ENCODE measurements at regions not wholly inside any gene's neighbourhood (a gene's known extent, or its start where the extent isn't known, plus 50 kb on each side); places are given as distances from the start of the nearest gene placed in this dataset.

DNA sequence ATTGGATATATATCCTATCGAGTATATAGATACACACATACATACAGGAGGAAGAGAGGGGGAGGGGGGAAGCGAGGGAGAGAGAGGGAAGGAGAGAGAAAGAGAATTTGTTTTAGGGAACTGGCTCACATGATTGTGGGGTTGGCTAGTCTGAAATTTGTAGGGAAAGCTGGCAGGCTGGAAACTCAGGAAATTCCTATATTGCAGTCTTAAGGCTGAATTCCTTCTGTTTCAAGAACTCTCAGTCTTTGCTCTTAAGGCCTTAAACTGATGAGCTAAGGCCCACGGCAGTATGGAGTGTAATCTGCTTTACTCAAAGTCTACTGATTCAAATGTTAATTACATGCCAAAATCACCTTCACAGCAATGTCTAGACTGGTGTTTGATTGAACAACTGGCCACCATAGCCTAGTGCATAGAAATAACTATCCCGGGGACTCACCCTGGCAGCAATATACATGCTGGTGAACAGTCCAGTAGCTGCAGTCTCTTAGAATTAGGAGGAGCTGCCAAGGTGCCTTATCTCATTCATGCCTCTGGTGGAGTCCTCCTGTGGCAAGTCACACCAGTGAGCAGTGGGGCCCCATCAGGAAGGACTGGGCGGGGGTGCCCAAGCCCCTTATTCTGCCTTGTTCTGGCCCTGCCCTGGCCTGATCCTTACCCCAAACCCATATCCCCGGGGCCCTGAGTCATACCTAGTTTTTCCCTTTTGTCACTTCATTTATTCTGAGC lies 59.7 kb upstream of the AMPD3 start:
- H3K79me2 ChIP-seq (ENCODE audit: control insufficient read depth, low read length) = no peaks in the 10 kb centered on the region
- no peak overlapping the region for H3K4me2 ChIP-seq (ENCODE audit: low read length)

GRCh38 chr11:10396771-10397170 lies 58.3 kb upstream of the AMPD3 start:
- Histone ChIP-seq H3K27me3 (ENCODE audit: control insufficient read depth, low read length) (peaks cover 17% of the 10 kb centered on the region), H3K36me3 (ENCODE audit: control insufficient read depth, low read length) (no peaks in the 10 kb centered on the region), H3K27ac (ENCODE audit: low read depth, low read length) (no peak overlapping the region), H3K4me1 (ENCODE audit: control insufficient read depth, low read length) (peaks cover 23% of the 10 kb centered on the region), H3F3A (ENCODE audit: control insufficient read depth, insufficient read depth) (no peaks in the 10 kb centered on the region), H3K4me2 (ENCODE audit: low read length) (no peak overlapping the region), H3K9me3 (ENCODE audit: control insufficient read depth, insufficient read depth, low read length) (no peaks in the 10 kb centered on the region), H4K20me1 (ENCODE audit: control insufficient read depth, insufficient read depth, low read depth, low read length) (no peaks in the 10 kb centered on the region), H3K79me2 (ENCODE audit: control insufficient read depth, low read length) (no peaks in the 10 kb centered on the region), H3K9me2 (replicated peaks; ENCODE audit: control insufficient read depth, low read length) (no peaks in the 10 kb centered on the region), H3K4me3 (ENCODE audit: low read length) (no peak overlapping the region)
- TF ChIP-seq, protein P1, sequence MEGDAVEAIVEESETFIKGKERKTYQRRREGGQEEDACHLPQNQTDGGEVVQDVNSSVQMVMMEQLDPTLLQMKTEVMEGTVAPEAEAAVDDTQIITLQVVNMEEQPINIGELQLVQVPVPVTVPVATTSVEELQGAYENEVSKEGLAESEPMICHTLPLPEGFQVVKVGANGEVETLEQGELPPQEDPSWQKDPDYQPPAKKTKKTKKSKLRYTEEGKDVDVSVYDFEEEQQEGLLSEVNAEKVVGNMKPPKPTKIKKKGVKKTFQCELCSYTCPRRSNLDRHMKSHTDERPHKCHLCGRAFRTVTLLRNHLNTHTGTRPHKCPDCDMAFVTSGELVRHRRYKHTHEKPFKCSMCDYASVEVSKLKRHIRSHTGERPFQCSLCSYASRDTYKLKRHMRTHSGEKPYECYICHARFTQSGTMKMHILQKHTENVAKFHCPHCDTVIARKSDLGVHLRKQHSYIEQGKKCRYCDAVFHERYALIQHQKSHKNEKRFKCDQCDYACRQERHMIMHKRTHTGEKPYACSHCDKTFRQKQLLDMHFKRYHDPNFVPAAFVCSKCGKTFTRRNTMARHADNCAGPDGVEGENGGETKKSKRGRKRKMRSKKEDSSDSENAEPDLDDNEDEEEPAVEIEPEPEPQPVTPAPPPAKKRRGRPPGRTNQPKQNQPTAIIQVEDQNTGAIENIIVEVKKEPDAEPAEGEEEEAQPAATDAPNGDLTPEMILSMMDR (IDR thresholded peaks at IDR 0.05; ENCODE audit: low read depth, low read length, poor library complexity, severe bottlenecking) = no peak
- TF ChIP-seq EZH2phosphoT487 (IDR thresholded peaks at IDR 0.05; ENCODE audit: borderline replicate concordance, low read length) = no peak

More for the DNA sequence above, 59.7 kb upstream of the AMPD3 start:
- no peaks in the 10 kb centered on the region for H3F3A ChIP-seq (ENCODE audit: control insufficient read depth, insufficient read depth)
- H3K36me3 ChIP-seq (ENCODE audit: control insufficient read depth, low read length) = no peaks in the 10 kb centered on the region
- no peaks in the 10 kb centered on the region for H3K9me2 ChIP-seq (replicated peaks; ENCODE audit: control insufficient read depth, low read length)
- H3K4me3 ChIP-seq (ENCODE audit: low read length) = no peak overlapping the region
- no peak overlapping the region for H3K27ac ChIP-seq (ENCODE audit: low read depth, low read length)
- H4K20me1 ChIP-seq (ENCODE audit: control insufficient read depth, insufficient read depth, low read depth, low read length) = no peaks in the 10 kb centered on the region
- no peaks in the 10 kb centered on the region for H3K9me3 ChIP-seq (ENCODE audit: control insufficient read depth, insufficient read depth, low read length)
- TF ChIP-seq, protein P1 (IDR thresholded peaks at IDR 0.05; ENCODE audit: low read depth, low read length, poor library complexity, severe bottlenecking) = no peak
- TF ChIP-seq EZH2phosphoT487 (IDR thresholded peaks at IDR 0.05; ENCODE audit: borderline replicate concordance, low read length) = no peak
- peaks cover 12% of the 10 kb centered on the region for H3K4me1 ChIP-seq (ENCODE audit: control insufficient read depth, low read length)
- H3K27me3 ChIP-seq (ENCODE audit: control insufficient read depth, low read length) = peaks cover 25% of the 10 kb centered on the region

GRCh38 chr11:10397226-10397987 lies 57.7 kb upstream of the AMPD3 start:
- peaks cover 23% of the 10 kb centered on the region for H3K4me1 ChIP-seq (ENCODE audit: control insufficient read depth, low read length)
- H3K9me3 ChIP-seq (ENCODE audit: control insufficient read depth, insufficient read depth, low read length) = no peaks in the 10 kb centered on the region
- no peaks in the 10 kb centered on the region for H3F3A ChIP-seq (ENCODE audit: control insufficient read depth, insufficient read depth)
- TF ChIP-seq, protein P1 (IDR thresholded peaks at IDR 0.05; ENCODE audit: low read depth, low read length, poor library complexity, severe bottlenecking) = no peak
- no peak for TF ChIP-seq EZH2phosphoT487 (IDR thresholded peaks at IDR 0.05; ENCODE audit: borderline replicate concordance, low read length)
- no peaks in the 10 kb centered on the region for H3K9me2 ChIP-seq (replicated peaks; ENCODE audit: control insufficient read depth, low read length)
- no peaks in the 10 kb centered on the region for H3K79me2 ChIP-seq (ENCODE audit: control insufficient read depth, low read length)
- no peak overlapping the region for H3K4me3 ChIP-seq (ENCODE audit: low read length)
- H3K36me3 ChIP-seq (ENCODE audit: control insufficient read depth, low read length) = no peaks in the 10 kb centered on the region
- H4K20me1 ChIP-seq (ENCODE audit: control insufficient read depth, insufficient read depth, low read depth, low read length) = no peaks in the 10 kb centered on the region
- H3K27me3 ChIP-seq (ENCODE audit: control insufficient read depth, low read length) = peaks cover 13% of the 10 kb centered on the region
- no peak overlapping the region for H3K27ac ChIP-seq (ENCODE audit: low read depth, low read length)
- H3K4me2 ChIP-seq (ENCODE audit: low read length) = no peak overlapping the region
